Stimulated activated naive CD8-positive, alpha-beta T cell treated with anti-CD3 and anti-CD28 coated beads, Interleukin-15, amount 100 ng/mL, for 72 hours (primary cell): ENCODE measurements at regions not wholly inside any gene's neighbourhood (a gene's known extent, or its start where the extent isn't known, plus 50 kb on each side); places are given as distances from the start of the nearest gene placed in this dataset.
A peak's percentile ranks its signal among the peaks of the same experiment; 100 is the strongest.
"Not testable (repeated sequence)": the region's sequence is repeated elsewhere in the genome, so short reads cannot be mapped to it uniquely, and the experiment has no call there.

Experiments
- ATAC-seq: fragments of 150-1000 bp; cut with Tn5 transposase; 2 replicates; pipeline ENCODE4 v1.10.0; 2021; ENCODE audit warnings: mild to moderate bottlenecking, moderate library complexity
- DNase-seq, 2 donors: peaks; one replicate each; pipeline ENCODE4 v3.0.0; 2021 to 2022
- H3K27ac Mint-ChIP-seq, 2 donors: one replicate each; pipeline ENCODE4 v1.8.0; 2022; ENCODE audit warnings: mild to moderate bottlenecking in 2 of 2, mixed read lengths in 2 of 2, moderate library complexity in 2 of 2
- H3K27me3 Mint-ChIP-seq: one replicate; pipeline ENCODE4 v1.8.0; 2022; ENCODE audit warnings: mixed read lengths
- H3K4me1 Mint-ChIP-seq: one replicate; pipeline ENCODE4 v1.8.0; 2022; ENCODE audit warnings: mild to moderate bottlenecking, mixed read lengths
- H3K4me3 Mint-ChIP-seq, 2 donors: one replicate each; pipeline ENCODE4 v1.8.0; 2022; ENCODE audit warnings: mild to moderate bottlenecking in 2 of 2, mixed read lengths in 2 of 2, moderate library complexity in 1 of 2
- H3K9me3 Mint-ChIP-seq, 2 donors: one replicate each; pipeline ENCODE4 v1.8.0; 2022; ENCODE audit warnings: mixed read lengths in 2 of 2

DNA sequence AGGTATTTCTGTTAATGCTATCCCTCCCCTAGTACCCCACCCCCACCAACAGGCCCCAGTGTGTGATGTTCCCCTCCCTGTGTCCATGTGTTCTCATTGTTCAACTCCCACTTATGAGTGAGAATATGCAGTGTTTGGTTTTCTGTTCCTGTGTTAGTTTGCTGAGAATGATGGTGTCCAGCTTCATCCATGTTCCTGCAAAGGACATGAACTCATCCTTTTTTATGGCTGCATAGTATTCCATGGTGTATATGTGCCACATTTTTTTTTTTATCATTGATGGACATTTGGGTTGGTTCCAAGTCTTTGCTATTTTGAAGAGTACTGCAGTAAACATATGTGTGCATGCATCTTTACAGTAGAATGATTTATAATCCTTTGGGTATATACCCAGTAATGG lies 430.5 kb upstream of the CD180 start:
- ATAC-seq, H3K4me3 Mint-ChIP-seq, H3K27ac Mint-ChIP-seq, H3K4me1 Mint-ChIP-seq, H3K9me3 Mint-ChIP-seq, DNase-seq, H3K27me3 Mint-ChIP-seq: not testable (repeated sequence)

- ATAC-seq (no peak), DNase-seq (no peak)
- H3K4me1 Mint-ChIP-seq = peaks cover 17% of the 10 kb centered on the region
- peaks cover 8% of the 10 kb centered on the region for H3K27me3 Mint-ChIP-seq
- no peaks in the 10 kb centered on the region for H3K9me3 Mint-ChIP-seq
- H3K4me3 Mint-ChIP-seq = no peak overlapping the region
- no peak overlapping the region for H3K27ac Mint-ChIP-seq
Measured at GRCh38 chr5:67623078-67623477, 426.5 kb upstream of the CD180 start.

DNA sequence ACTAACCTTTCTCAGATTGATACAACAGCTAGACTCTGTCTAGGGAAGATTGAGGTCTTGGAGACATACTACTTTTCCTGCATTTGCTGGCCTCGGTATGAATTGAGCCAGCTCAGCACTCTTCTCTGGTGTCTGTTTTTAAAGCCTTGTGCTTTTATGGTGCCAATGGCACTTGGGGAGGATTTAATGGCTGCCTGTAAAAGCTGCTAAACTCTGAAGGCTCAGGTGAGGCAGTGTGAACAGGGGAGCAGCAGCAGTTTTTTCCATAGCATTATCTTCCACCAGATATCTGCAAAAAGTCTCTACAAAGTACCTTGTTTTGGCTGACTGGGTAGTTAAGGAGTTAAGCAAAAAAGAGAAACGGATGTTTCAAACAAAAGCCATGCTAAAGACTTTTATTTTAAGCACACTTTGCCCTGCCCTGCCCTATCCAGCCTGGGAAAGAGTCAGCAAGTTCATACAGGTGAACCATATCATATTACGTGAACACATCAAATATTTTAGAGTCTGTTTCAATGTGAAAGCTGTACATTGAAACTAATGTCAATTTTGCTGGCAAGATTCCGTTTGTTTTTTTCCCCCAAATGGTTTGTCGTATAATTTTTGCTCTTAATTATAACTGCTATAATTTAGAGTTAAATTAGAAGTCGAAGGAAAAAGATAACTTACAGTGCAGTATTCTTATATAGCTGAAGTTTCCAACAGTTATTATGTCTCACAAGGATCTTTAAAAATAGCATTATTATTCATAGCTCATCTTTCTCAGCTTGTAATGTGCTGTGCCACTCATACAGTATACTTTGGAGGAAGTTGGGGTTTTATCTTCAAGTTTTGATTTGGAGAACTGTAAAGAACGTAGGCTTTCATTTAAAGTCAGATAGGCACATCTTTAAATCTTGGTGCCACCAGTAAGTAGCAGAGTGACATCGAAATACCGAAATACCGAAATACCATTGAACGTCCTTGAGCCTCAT lies 424.1 kb upstream of the CD180 start:
- peak overlapping the region in 1 of 2 donors; percentile 42 for H3K27ac Mint-ChIP-seq
- H3K4me3 Mint-ChIP-seq = no peak overlapping the region
- no peak for DNase-seq
- H3K27me3 Mint-ChIP-seq = peaks cover 8% of the 10 kb centered on the region
- H3K4me1 Mint-ChIP-seq = peaks cover 17% of the 10 kb centered on the region
- no peaks in the 10 kb centered on the region for H3K9me3 Mint-ChIP-seq
- no peak for ATAC-seq

GRCh38 chr5:67619636-67620035 lies 423.0 kb upstream of the CD180 start:
- no peak for DNase-seq
- Mint-ChIP-seq H3K27ac (no peak overlapping the region), H3K4me1 (peaks cover 17% of the 10 kb centered on the region), H3K4me3 (no peak overlapping the region), H3K9me3 (no peaks in the 10 kb centered on the region), H3K27me3 (peaks cover 8% of the 10 kb centered on the region)
- ATAC-seq = no peak

GRCh38 chr5:67619235-67619634 lies 422.6 kb upstream of the CD180 start:
- no peak for DNase-seq
- peak; percentile 39 for ATAC-seq
- peaks cover 8% of the 10 kb centered on the region for H3K27me3 Mint-ChIP-seq
- no peak overlapping the region for H3K4me3 Mint-ChIP-seq
- no peaks in the 10 kb centered on the region for H3K9me3 Mint-ChIP-seq
- H3K4me1 Mint-ChIP-seq = peaks cover 17% of the 10 kb centered on the region
- H3K27ac Mint-ChIP-seq = no peak overlapping the region

GRCh38 chr5:67617051-67617450 lies 420.5 kb upstream of the CD180 start:
- Mint-ChIP-seq H3K9me3 (no peaks in the 10 kb centered on the region), H3K27me3 (peaks cover 16% of the 10 kb centered on the region), H3K4me1 (peaks cover 17% of the 10 kb centered on the region), H3K4me3 (no peak overlapping the region), H3K27ac (no peak overlapping the region)
- no peak for DNase-seq
- no peak for ATAC-seq

- no peak for DNase-seq
- no peak for ATAC-seq
- Mint-ChIP-seq H3K27ac (no peak overlapping the region), H3K4me1 (no peaks in the 10 kb centered on the region), H3K4me3 (no peak overlapping the region), H3K27me3 (peaks cover 9% of the 10 kb centered on the region), H3K9me3 (no peaks in the 10 kb centered on the region)
Measured at GRCh38 chr5:67612961-67613360, 416.4 kb upstream of the CD180 start.

DNA sequence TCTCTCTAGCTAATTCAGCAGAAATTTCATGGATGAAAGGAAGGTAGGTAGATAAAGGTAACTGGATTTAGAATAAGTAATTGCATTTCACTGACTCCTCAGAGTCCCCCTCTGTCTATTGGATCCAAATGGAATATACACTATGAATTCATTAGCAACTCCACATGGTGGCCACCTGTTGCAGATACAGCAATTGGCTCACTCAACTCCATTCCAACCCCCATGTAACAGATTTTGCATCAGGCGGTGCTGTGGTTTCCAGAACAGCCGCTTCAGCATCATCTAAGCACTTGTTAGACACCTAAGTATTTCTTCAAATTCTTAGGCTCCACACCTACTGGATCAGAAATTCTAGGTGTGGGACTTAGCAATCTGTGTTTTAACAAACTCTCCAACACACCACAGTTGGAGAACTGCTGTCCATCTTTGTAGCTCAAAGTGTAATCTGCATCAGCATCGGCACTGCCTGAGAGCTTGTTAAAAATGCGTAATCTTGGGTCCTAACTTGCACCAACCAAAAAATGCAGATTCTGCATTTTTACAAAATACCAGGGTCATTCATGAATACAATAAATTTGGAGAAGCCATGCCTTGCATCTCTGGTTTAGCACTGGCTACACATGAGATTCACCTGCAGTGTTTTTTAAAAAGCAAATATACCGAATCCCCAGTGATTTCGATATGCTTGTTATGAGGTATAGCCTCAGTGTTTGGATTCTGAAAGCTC lies 413.8 kb upstream of the CD180 start:
- Mint-ChIP-seq H3K27ac (no peak overlapping the region), H3K4me3 (no peak overlapping the region), H3K9me3 (peaks cover 0 to 6% of the 10 kb centered on the region in 2 donors), H3K27me3 (peaks cover 9% of the 10 kb centered on the region), H3K4me1 (no peaks in the 10 kb centered on the region)
- DNase-seq (no peak), ATAC-seq (no peak)

GRCh38 chr5:67607958-67608357 lies 411.4 kb upstream of the CD180 start:
- no peak for ATAC-seq
- Mint-ChIP-seq H3K27ac (peak overlapping the region in 1 of 2 donors; percentile 41), H3K27me3 (no peaks in the 10 kb centered on the region)

DNA sequence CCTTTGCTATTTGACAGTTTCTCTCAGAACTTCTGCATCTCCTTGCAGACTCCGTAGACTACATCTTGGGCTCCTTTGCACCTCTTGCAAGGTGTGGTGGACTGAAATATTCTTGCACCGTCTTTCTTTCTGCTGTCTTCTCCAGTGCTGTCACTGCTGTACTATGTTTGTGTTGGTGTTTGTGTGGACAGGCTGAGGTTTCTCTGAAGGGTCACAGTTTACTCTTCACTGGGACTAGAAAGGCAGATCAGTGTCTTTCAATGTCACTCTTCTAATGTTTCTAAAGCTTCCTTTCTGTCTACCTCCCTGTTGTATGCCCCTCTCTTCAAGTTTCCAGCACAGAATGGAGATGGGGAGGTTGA lies 410.0 kb upstream of the CD180 start:
- Mint-ChIP-seq H3K27ac (no peak overlapping the region), H3K4me1 (no peaks in the 10 kb centered on the region), H3K4me3 (no peak overlapping the region), H3K27me3 (no peaks in the 10 kb centered on the region), H3K9me3 (peaks cover 12 to 15% of the 10 kb centered on the region in 2 donors)
- ATAC-seq = no peak
- DNase-seq = no peak

More at GRCh38 chr5:67607958-67608357, 411.4 kb upstream of the CD180 start:
- H3K4me3 Mint-ChIP-seq = no peak overlapping the region
- H3K4me1 Mint-ChIP-seq = no peaks in the 10 kb centered on the region
- no peak for DNase-seq
- peaks cover 3 to 8% of the 10 kb centered on the region in 2 donors for H3K9me3 Mint-ChIP-seq

DNA sequence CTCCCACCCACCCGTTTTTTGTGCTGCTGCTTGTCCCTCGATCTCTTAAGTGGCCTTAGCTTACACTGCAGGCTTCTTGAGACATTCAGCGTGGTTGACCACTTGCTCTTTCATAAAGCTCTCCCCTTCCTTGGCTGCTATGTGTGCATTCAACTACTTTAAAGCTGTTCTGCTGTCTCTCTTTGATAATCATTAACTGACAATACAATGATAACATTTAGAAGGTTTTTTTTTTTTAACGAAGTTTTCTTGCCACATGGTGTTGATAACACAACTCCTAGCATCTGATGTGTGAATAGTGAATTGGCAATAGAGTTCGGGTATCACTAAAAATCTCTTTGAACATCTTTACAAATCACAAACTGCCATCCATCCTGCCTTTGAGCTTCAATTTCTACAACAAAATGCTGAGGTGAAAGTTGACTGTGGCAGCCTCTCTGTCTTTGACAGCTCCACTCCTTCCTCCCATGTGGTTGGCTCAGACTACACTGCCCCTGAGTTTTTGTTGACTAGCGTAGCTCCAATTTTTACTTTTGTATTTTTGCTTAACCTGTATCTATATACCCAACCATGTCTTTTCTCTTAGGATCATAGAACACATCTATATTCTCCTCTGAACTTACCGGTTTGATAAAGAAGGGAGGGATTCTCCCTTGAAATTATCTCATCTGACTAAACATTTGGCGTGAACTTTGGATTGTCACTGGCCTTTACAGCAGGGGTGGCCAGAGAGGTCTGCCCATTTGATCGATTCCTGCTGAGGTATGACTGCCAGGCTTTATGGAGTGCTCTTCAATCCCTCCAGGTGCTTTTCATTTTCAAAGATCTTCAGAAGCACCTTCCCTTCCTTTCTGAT lies 409.4 kb upstream of the CD180 start:
- no peaks in the 10 kb centered on the region for H3K27me3 Mint-ChIP-seq
- H3K4me3 Mint-ChIP-seq = no peak overlapping the region
- DNase-seq (no peak), ATAC-seq (no peak)
- H3K9me3 Mint-ChIP-seq = peaks cover 12 to 21% of the 10 kb centered on the region in 2 donors
- H3K27ac Mint-ChIP-seq = no peak overlapping the region
- no peaks in the 10 kb centered on the region for H3K4me1 Mint-ChIP-seq

DNA sequence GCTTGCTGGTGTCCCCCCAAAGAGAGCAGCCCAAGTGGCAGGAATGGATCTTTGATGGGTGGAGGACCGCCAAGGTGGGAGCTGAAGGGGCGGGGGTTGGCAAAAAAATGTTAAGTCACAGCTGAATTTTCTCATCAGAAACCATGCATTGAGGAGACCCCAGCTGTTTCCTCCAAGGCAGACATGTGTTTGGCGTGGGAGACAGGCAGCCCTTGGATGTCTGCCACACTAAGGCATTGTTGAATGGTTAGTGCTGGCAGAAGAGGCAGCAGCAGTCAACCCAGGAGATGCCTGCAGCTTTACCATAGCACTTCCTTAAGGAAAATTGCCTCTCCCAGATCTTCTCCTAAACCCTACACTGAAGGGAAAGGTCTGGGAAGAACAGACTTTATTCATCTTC lies 394.9 kb upstream of the CD180 start:
- Mint-ChIP-seq H3K27ac (no peak overlapping the region), H3K9me3 (peaks cover 11% of the 10 kb centered on the region in 2 donors), H3K4me1 (no peaks in the 10 kb centered on the region), H3K4me3 (no peak overlapping the region), H3K27me3 (no peaks in the 10 kb centered on the region)
- no peak for ATAC-seq
- DNase-seq = no peak

DNA sequence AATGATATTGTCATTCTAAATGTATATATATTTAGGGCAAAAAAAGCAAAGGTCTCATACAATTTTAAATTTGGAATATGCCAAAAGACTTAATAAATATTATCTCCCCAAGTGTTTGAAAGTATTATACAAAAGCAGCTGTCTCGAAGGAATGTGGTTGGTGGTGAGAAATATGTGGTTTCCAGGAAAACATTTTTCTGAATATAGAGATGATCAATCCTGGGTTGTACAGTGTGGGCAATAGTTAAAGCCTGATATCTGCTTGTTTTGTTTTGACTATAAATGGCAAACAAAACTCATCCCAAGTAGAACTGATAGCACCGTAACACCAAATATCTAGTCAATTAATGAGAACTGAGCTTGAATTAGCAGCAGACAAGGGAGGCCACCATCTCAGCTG lies 391.8 kb upstream of the CD180 start:
- no peak for DNase-seq
- H3K27me3 Mint-ChIP-seq = no peaks in the 10 kb centered on the region
- ATAC-seq = no peak
- H3K4me3 Mint-ChIP-seq = no peak overlapping the region
- no peak overlapping the region for H3K27ac Mint-ChIP-seq
- H3K4me1 Mint-ChIP-seq = no peaks in the 10 kb centered on the region
- peaks cover 7 to 8% of the 10 kb centered on the region in 2 donors for H3K9me3 Mint-ChIP-seq

GRCh38 chr5:67581203-67581602 lies 384.6 kb upstream of the CD180 start:
- Mint-ChIP-seq H3K4me3 (no peak overlapping the region), H3K27me3 (no peaks in the 10 kb centered on the region), H3K27ac (peak overlapping the region in 1 of 2 donors; percentile 84), H3K9me3 (peaks cover 4 to 5% of the 10 kb centered on the region in 2 donors), H3K4me1 (no peaks in the 10 kb centered on the region)
- DNase-seq = peak in 1 of 2 donors; percentile 12
- peak; percentile 83 for ATAC-seq

DNA sequence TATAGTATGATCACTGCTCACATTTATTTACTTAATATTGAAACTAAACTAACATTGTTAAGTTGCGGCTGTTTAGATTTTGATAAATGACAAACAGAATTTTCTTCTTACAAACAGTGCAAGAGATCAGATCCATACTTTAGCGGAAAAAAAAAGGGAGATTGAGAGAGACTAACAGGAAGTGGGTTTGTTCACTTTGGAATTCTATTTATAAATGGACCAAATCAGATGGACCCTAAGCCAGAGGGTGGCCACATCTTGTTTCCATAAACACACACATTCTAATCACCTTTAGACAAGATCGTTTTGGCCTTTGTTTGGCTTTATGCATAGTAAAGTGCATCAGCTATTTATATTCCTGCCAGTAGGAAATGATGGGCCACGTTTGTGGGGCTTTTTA lies 381.4 kb upstream of the CD180 start:
- ATAC-seq (no peak), DNase-seq (no peak)
- Mint-ChIP-seq H3K27me3 (no peaks in the 10 kb centered on the region), H3K27ac (no peak overlapping the region), H3K9me3 (peaks cover 17 to 34% of the 10 kb centered on the region in 2 donors), H3K4me3 (no peak overlapping the region), H3K4me1 (no peaks in the 10 kb centered on the region)
